NB4 (cell line): ENCODE measurements at regions not wholly inside any gene's neighbourhood (a gene's known extent, or its start where the extent isn't known, plus 50 kb on each side); places are given as distances from the start of the nearest gene placed in this dataset.

ENCODE experiments used
- DNase-seq: peaks from one replicate; pipeline ENCODE4 v3.0.0; 2010; ENCODE audit warnings: low read depth
- H3K4me3 ChIP-seq: one replicate; pipeline ENCODE4 v1.5.1; 2011; ENCODE audit warnings: mild to moderate bottlenecking, low read depth, low read length, moderate library complexity
- CTCF ChIP-seq: IDR thresholded peaks from one replicate; pipeline ENCODE4 v1.5.1; 2012; ENCODE audit warnings: low read depth, low read length
- MAX ChIP-seq: IDR thresholded peaks from 2 replicates; pipeline ENCODE4 v1.6.1; 2011; ENCODE audit warnings: low read depth, low read length
- MYC ChIP-seq: IDR thresholded peaks from 2 replicates; pipeline ENCODE4 v1.6.1; 2011; ENCODE audit warnings: low read depth, low read length
- POLR2A ChIP-seq: IDR thresholded peaks from 2 replicates; pipeline ENCODE4 v1.6.1; 2011; ENCODE audit warnings: mild to moderate bottlenecking; ENCODE audit not compliant: insufficient read length; ENCODE audit errors: extremely low read depth

DNA sequence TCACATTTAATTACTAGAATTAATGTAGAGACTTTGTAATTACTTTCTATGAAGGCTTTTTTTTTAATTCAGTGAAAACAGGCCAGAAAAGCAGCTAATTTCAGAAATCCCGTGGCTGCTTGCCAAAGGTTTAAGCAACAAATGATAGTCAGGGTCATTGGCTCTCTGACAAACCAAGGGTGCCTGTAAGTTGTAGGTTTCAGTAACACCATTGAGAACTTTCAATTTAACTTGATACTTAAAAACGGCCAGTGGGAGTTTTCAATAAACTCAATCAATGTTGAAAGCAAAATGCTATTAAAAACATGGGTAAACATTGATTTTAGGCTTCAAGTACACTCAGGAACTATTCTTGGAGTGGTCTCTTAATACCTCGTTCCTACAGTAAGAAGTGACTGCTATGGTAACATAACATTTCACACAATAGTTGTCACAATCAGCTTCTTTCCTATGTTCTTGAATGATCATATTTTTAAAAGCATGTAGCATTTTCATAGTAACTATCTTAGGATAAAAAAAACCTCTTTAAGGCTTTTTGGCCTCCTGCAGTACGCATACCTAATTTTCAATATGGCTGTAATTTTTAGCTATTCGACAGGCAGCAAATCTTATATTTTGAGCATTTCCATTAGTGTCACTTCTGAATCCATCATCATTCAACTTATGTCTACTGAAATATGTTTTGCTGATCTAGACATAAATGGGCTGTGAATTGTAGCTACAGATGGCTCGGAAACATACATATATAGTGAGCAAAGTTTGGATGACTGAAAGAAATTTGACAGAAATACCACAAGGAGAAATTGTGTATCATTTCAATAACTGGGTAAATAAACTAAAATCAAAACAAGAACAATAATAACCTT is 592.1 kb upstream of the GBE1 start:
- TF ChIP-seq MYC (no peak), MAX (no peak), CTCF (no peak)
- no peak overlapping the region for H3K4me3 ChIP-seq
- DNase-seq: no peak

- TF ChIP-seq MYC (no peak), MAX (no peak), CTCF (no peak), POLR2A (no peak)
- no peak for DNase-seq
Observed at GRCh38 chr3:82347585-82347984, 586.1 kb upstream of the GBE1 start.

DNA sequence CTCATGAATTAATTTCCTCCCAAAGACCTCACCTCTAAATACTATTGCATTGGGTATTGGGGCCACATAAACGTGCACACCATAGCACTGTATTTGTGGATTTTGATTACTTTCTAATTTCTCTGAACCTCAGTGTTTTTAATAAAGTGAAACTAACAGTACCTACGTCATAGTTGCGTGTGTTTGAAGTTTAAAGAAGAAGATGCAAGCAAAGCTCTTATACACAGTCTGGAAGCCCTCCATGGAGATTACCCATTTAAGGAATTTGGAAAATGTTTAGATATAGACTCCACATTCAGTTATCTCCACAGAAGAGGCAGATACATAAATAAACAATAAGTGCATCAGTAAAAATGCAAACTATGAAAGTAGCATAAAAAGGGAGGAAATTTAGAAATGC is 581.1 kb upstream of the GBE1 start:
- TF ChIP-seq MAX (no peak), CTCF (no peak), POLR2A (no peak), MYC (no peak)
- no peak overlapping the region for H3K4me3 ChIP-seq
- DNase-seq: no peak

More at GRCh38 chr3:82347585-82347984, 586.1 kb upstream of the GBE1 start:
- no peak overlapping the region for H3K4me3 ChIP-seq

- no peak for DNase-seq
- no peak for TF ChIP-seq MAX
- no peak for TF ChIP-seq MYC
- no peak for TF ChIP-seq POLR2A
- TF ChIP-seq CTCF: no peak
- no peak overlapping the region for H3K4me3 ChIP-seq
Observed at GRCh38 chr3:82329300-82329699, 567.9 kb upstream of the GBE1 start.

DNA sequence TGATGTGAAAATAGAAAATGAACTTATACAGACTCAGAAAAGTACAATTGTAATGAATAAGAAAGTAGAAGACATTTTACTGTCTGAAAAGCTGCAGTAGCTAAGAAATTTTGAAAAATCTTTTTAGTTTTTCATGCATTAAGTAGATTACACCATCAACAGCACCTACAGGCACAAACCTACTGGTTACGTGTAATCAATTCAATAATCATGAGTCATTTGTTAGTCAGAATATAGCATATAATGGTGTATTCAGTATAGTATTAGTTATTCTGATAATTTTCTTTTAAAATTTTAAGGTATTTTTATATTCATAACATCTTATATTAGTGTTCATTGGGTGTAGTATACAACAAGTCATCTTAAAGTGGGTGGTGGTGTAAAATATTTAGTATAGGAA is 550.5 kb upstream of the GBE1 start:
- TF ChIP-seq MYC: no peak
- no peak for TF ChIP-seq MAX
- TF ChIP-seq POLR2A: no peak
- no peak for TF ChIP-seq CTCF
- no peak overlapping the region for H3K4me3 ChIP-seq
- no peak for DNase-seq

DNA sequence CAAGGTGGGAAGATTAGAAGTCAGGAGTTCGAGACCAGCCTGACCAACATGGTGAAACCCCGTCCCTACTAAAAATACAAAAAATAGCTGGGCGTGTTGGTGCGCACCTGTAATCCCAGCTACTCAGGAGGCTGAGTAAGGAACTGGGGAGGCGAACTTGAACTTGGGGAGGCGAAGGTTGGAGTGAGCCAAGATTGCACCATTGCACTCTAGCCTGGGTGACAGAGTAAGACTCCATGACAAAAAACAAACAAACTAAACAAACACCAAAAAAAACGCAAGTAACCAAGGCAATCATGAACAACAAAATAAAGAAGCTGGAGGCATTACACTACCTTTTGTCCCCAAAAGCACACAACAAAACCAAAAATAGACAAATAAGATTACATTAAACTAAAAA is 547.3 kb upstream of the GBE1 start:
- no peak overlapping the region for H3K4me3 ChIP-seq
- TF ChIP-seq MYC (no peak), MAX (no peak), POLR2A (no peak), CTCF (no peak)
- no peak for DNase-seq
